ENCODE measurements at regions not wholly inside any gene's neighbourhood (a gene's known extent, or its start where the extent isn't known, plus 50 kb on each side); places are given as distances from the start of the nearest gene placed in this dataset.

- DNase-seq (ENCODE audit: low read depth, low spot score), result no peak
These were observed 62.7 kb downstream of the SIK1 start for GRCh38 chr21:43364261-43364510.

GRCh38 chr21:43363506-43364260, 63.2 kb downstream of the SIK1 start:
- no peak for DNase-seq (ENCODE audit: low read depth, low spot score)

- DNase-seq (ENCODE audit: low read depth, low spot score), result no peak
These were observed 64.0 kb downstream of the SIK1 start for GRCh38 chr21:43362915-43363314.

- DNase-seq (ENCODE audit: low read depth, low spot score), result peak; percentile 48
These were observed 64.6 kb downstream of the SIK1 start for GRCh38 chr21:43362321-43362791.

GRCh38 chr21:43361493-43362296, 65.2 kb downstream of the SIK1 start:
- no peak for DNase-seq (ENCODE audit: low read depth, low spot score)

GRCh38 chr21:43361127-43361492, 65.8 kb downstream of the SIK1 start:
- no peak for DNase-seq (ENCODE audit: low read depth, low spot score)

- DNase-seq (ENCODE audit: low read depth, low spot score), result no peak
These were observed 66.3 kb downstream of the SIK1 start for GRCh38 chr21:43360441-43361126.

- DNase-seq (ENCODE audit: low read depth, low spot score), result no peak
These were observed 67.8 kb downstream of the SIK1 start for GRCh38 chr21:43358940-43359822.

- no peak for DNase-seq (ENCODE audit: low read depth, low spot score)
These were observed 69.1 kb downstream of the SIK1 start for GRCh38 chr21:43357715-43358430.

- DNase-seq (ENCODE audit: low read depth, low spot score), result no peak
These were observed 71.0 kb downstream of the SIK1 start for GRCh38 chr21:43355925-43356289.

GRCh38 chr21:43355266-43355924, 71.5 kb downstream of the SIK1 start:
- no peak for DNase-seq (ENCODE audit: low read depth, low spot score)

- DNase-seq (ENCODE audit: low read depth, low spot score), result no peak
These were observed 72.3 kb downstream of the SIK1 start for GRCh38 chr21:43354666-43355065.

- DNase-seq (ENCODE audit: low read depth, low spot score), result no peak
These were observed 72.9 kb downstream of the SIK1 start for GRCh38 chr21:43354026-43354420.

GRCh38 chr21:43353282-43354025, 73.5 kb downstream of the SIK1 start:
- no peak for DNase-seq (ENCODE audit: low read depth, low spot score)

GRCh38 chr21:43352568-43353281, 74.2 kb downstream of the SIK1 start:
- no peak for DNase-seq (ENCODE audit: low read depth, low spot score)

- DNase-seq (ENCODE audit: low read depth, low spot score), result no peak
These were observed 74.8 kb downstream of the SIK1 start for GRCh38 chr21:43352154-43352537.

GRCh38 chr21:43351501-43352153, 75.3 kb downstream of the SIK1 start:
- no peak for DNase-seq (ENCODE audit: low read depth, low spot score)

- no peak for DNase-seq (ENCODE audit: low read depth, low spot score)
These were observed 77.3 kb downstream of the SIK1 start for GRCh38 chr21:43349644-43350043.

- DNase-seq (ENCODE audit: low read depth, low spot score), result no peak
These were observed 78.1 kb downstream of the SIK1 start for GRCh38 chr21:43348801-43349261.

Measured in activated CD4-positive, CD25-positive, alpha-beta regulatory T cell treated with anti-CD3 and anti-CD28 coated beads, Interleukin-2, amount 50 U/mL, for 16 hours (primary cell).